K562 (cell line): ENCODE measurements at regions not wholly inside any gene's neighbourhood (a gene's known extent, or its start where the extent isn't known, plus 50 kb on each side); places are given as distances from the start of the nearest gene placed in this dataset.

Experiments
- CBFB ChIP-seq: sonication (generic); formaldehyde crosslinking; IDR thresholded peaks from 2 replicates; pipeline ENCODE4 v1.4.0; 2020; ENCODE audit warnings: mild to moderate bottlenecking, missing genetic modification reagents
- CHD2 ChIP-seq: IDR thresholded peaks from 2 replicates; pipeline ENCODE4 v1.6.1; 2011; ENCODE audit warnings: low read depth, low read length
- HNRNPH1 ChIP-seq: fragments of 200-400 bp; formaldehyde crosslinking; optimal IDR thresholded peaks from 2 replicates; pipeline ENCODE3; 2017; ENCODE audit warnings: low read depth, mild to moderate bottlenecking, low read length, moderate library complexity
- ILF3 ChIP-seq: fragments of 450-650 bp; IDR thresholded peaks from 2 replicates; pipeline ENCODE4 v1.6.1; 2018; ENCODE audit warnings: antibody characterized with exemption, mild to moderate bottlenecking, moderate library complexity, borderline replicate concordance
- MTF1 ChIP-seq: fragments of 250-450 bp; sonication (Bioruptor Pico); IDR thresholded peaks from 2 replicates; pipeline ENCODE4 v1.9.0; 2021; ENCODE audit warnings: moderate library complexity, mild to moderate bottlenecking, inconsistent platforms, borderline replicate concordance
- NFXL1 ChIP-seq: fragments of 450-650 bp; formaldehyde crosslinking; IDR thresholded peaks from 2 replicates; pipeline ENCODE4 v1.4.0; 2021; ENCODE audit warnings: mild to moderate bottlenecking
- PHB ChIP-seq: fragments of 250-450 bp; sonication (Bioruptor Pico); IDR thresholded peaks from 2 replicates; pipeline ENCODE4 v1.5.0; 2021
- YBX1 ChIP-seq: fragments of 450-650 bp; IDR thresholded peaks from 2 replicates; pipeline ENCODE4 v1.7.1; 2016; ENCODE audit warnings: mild to moderate bottlenecking

DNA sequence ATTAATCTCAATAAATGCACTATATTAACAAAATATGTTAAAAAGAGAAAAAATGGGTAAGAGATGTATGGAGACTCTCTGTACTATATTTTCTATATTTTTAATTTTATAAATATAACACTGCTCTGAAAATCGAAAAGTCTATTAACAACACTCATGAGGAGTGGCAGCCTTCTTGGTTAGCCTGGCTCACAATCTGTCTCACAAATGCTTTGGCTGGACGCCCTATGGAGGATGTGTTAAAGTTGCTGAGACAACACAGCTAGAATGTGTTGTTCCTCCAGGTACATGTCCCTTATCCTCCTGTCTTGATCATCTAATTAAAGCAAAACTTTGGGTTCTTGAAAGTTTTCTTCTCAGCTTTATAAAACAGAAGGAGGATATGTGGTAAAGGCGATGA lies 396.6 kb upstream of the PCDH20 start:
- TF ChIP-seq MTF1 (CRISPR knock-in tag) (no peak), CBFB (CRISPR knock-in tag) (no peak), YBX1 (no peak), CHD2 (no peak), NFXL1 (no peak), ILF3 (no peak), HNRNPH1 (no peak), PHB (CRISPR knock-in tag) (no peak)
